AG10803 (cell line): ENCODE measurements at regions not wholly inside any gene's neighbourhood (a gene's known extent, or its start where the extent isn't known, plus 50 kb on each side); places are given as distances from the start of the nearest gene placed in this dataset.

Source experiments
- DNase-seq: peaks from one replicate; pipeline ENCODE4 v3.0.0; 2010; ENCODE audit warnings: low read depth
- H3K4me3 ChIP-seq: 2 replicates; pipeline ENCODE4 v1.5.1; 2011; ENCODE audit warnings: mild to moderate bottlenecking, low read length, control low read depth
- TF ChIP-seq, protein P1 (sequence below): conservative IDR thresholded peaks from 2 replicates; pipeline ENCODE4 v1.5.1; 2011; ENCODE audit warnings: mild to moderate bottlenecking, low read length, control low read depth, inconsistent platforms

DNA sequence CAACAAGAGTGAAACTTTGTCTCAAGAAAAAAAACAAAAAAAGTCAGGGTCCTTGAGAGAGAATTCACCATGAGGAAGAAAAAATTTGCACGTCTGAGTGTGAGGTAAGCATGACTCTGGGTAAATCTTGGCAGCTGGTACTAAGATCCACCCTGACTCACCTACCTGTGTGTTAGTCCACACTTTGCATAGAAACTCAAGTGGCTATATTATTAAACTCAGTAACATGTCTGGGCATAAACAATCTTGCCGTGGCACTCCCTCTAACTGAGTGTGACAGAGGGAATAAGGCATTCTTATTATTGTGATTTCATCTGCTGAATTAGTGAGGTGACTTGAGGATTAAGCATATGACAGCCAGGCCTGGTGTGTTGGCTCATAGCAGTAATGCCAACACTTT lies 259.4 kb upstream of the VLDLR start:
- no peak for DNase-seq
- no peak overlapping the region for H3K4me3 ChIP-seq
- TF ChIP-seq, protein P1, sequence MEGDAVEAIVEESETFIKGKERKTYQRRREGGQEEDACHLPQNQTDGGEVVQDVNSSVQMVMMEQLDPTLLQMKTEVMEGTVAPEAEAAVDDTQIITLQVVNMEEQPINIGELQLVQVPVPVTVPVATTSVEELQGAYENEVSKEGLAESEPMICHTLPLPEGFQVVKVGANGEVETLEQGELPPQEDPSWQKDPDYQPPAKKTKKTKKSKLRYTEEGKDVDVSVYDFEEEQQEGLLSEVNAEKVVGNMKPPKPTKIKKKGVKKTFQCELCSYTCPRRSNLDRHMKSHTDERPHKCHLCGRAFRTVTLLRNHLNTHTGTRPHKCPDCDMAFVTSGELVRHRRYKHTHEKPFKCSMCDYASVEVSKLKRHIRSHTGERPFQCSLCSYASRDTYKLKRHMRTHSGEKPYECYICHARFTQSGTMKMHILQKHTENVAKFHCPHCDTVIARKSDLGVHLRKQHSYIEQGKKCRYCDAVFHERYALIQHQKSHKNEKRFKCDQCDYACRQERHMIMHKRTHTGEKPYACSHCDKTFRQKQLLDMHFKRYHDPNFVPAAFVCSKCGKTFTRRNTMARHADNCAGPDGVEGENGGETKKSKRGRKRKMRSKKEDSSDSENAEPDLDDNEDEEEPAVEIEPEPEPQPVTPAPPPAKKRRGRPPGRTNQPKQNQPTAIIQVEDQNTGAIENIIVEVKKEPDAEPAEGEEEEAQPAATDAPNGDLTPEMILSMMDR: no peak

DNA sequence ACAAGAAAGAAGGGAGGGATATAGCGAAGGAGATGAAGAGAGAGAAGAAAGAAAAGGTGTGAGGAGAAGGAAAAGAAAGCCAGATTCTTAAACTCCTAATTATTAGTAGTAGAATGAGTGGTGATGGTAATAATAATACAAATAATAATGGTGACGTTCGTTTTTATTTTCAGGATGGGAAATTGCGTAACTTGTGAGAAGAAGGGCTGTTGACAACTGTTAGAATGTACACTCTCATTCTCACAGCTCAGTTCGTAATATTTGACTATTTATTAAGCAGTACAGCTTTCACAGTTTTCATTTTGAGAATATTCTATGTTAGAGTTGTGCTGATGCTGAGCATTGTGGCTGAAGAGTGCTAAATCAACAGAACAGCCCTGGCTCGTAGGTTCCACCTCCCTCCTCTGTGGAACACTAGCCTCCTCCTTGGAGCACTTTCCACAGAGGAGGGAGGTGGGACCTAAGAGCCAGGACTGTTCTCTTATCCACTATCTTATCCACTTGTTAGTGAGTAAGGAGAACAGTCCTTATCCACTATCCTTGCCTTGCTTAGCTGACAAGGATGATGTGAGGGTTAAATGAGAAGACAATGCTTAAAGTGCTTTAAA lies 258.3 kb upstream of the VLDLR start:
- no peak overlapping the region for H3K4me3 ChIP-seq
- TF ChIP-seq, protein P1: no peak
- no peak for DNase-seq

DNA sequence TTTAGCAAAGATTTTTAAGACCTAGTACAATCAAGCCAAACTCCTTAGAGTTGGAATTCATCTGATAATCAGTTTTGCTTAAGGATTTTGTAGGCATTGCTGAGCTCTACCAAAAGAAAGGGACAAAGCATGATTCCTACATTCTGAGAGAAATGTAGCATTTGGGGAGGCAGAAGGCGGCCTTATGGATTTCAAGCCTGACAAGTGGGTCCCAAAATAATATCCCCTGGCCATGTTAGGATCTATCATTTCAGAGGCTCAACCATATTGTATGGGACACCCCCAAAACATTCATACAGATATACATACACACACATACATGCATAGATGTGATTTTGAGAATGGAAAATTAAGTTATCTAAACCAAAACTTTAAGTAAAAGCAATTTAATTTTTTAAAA lies 257.8 kb upstream of the VLDLR start:
- DNase-seq: no peak
- no peak overlapping the region for H3K4me3 ChIP-seq
- TF ChIP-seq, protein P1: no peak

DNA sequence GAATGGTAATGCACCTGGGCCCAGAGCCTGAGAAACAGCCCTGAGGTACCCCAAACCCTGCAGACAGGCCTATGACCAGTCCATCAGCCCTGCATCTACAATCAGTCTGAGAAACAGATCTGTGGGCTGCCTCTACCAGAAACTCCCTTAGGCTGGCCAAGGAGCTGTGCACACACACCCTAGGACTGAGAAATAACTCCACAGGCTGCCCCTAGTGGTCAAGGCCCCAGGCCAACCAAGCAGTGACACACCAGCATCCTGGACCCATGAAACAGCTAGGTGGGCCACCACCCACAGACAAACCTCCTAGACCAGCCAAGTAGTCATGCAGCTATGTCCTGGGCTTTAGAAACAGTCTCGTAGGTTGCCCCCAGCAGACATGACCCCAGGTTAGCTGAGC lies 253.6 kb upstream of the VLDLR start:
- TF ChIP-seq, protein P1: peak; percentile 15
- H3K4me3 ChIP-seq: no peak overlapping the region
- no peak for DNase-seq

DNA sequence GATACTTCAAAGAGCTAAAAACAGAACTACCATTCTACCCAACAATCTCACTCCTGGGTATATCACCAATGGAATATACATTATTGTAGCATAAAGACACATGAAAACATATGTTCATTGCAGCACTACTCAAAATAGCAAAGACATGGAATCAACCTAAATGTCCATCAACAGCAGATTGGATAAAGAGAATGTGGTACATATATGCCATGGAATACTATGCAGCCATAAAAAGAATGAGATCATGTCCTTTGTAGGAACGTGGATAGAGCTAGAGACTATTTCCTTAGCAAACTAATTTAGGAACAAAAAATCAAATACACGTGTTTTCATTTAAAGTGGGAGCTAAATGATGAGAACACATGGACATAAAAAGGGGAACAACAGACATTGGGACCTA lies 247.9 kb upstream of the VLDLR start:
- no peak for DNase-seq
- no peak overlapping the region for H3K4me3 ChIP-seq
- TF ChIP-seq, protein P1: no peak

DNA sequence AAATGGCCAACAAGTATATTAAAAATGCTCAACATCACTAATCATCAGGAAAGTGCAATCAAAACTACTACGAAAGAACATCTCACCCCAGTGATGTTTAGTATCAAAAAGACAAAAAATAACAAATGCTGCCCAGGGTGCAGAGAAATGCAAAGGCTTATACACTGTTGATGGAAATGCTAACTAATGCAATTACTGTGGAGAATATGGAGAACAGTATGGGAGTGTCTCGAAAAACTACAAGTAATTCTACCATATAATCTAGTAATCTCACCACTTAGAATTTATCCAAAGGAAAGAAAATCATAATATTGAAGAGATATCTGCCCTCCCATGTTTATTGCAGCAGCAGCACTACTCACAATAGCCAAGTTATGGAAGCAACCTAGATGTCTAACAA lies 246.5 kb upstream of the VLDLR start:
- TF ChIP-seq, protein P1: no peak
- DNase-seq: no peak

DNA sequence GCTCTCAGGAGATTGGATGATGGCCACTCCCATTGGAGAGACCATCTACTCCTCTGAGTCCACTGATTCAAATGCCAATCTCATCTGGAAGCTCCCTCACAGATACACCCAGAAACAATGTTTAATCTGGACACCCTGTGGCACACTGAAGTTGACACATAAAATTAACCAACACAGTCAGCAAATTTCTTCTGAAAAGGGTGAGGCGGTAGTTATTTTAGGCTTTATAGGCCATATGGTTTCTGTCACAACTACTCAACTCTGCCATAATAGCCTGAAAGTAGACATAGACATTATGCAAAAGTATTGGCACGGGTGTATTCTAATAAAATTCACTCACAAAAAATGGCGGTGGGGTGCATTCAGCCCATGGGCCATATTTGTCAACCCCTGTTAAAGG lies 244.5 kb upstream of the VLDLR start:
- DNase-seq: no peak
- H3K4me3 ChIP-seq: no peak overlapping the region
- TF ChIP-seq, protein P1: no peak

More for the DNA sequence above, 246.5 kb upstream of the VLDLR start:
- no peak overlapping the region for H3K4me3 ChIP-seq
